Subcutaneous abdominal adipose tissue (tissue), 5 donors: ENCODE measurements at regions not wholly inside any gene's neighbourhood (a gene's known extent, or its start where the extent isn't known, plus 50 kb on each side); places are given as distances from the start of the nearest gene placed in this dataset.

Source experiments
- H3K27ac ChIP-seq: one replicate; pipeline ENCODE4 v1.7.0; 2013; ENCODE audit warnings: low read depth, mild to moderate bottlenecking, inconsistent platforms, low read length, moderate library complexity
- H3K27me3 ChIP-seq, 5 donors: one replicate each; pipeline ENCODE4 v1.7.0; 2013; ENCODE audit warnings: low read length in 5 of 5, inconsistent platforms in 1 of 5; ENCODE audit not compliant: control insufficient read depth in 5 of 5, insufficient read depth in 4 of 5
- H3K36me3 ChIP-seq, 5 donors: one replicate each; pipeline ENCODE4 v1.7.0; 2013; ENCODE audit warnings: low read length in 5 of 5; ENCODE audit not compliant: control insufficient read depth in 5 of 5, insufficient read depth in 5 of 5
- H3K4me1 ChIP-seq, 5 donors: one replicate each; pipeline ENCODE4 v1.7.0; 2013; ENCODE audit warnings: low read length in 5 of 5, mild to moderate bottlenecking in 3 of 5, moderate library complexity in 1 of 5; ENCODE audit not compliant: control insufficient read depth in 5 of 5, insufficient read depth in 5 of 5
- H3K4me3 ChIP-seq, 5 donors: one replicate each; pipeline ENCODE4 v1.7.0; 2013; ENCODE audit warnings: low read length in 5 of 5, low read depth in 1 of 5
- H3K9ac ChIP-seq, 5 donors: one replicate each; pipeline ENCODE4 v1.7.0; 2013; ENCODE audit warnings: low read length in 5 of 5, mild to moderate bottlenecking in 4 of 5, moderate library complexity in 3 of 5
- H3K9me3 ChIP-seq, 5 donors: one replicate each; pipeline ENCODE4 v1.7.0; 2013; ENCODE audit warnings: low read length in 5 of 5; ENCODE audit not compliant: control insufficient read depth in 5 of 5
- donor health status: healthy.
- donor health status: healthy.
- donor health status: healthy.
- donor health status: healthy.
- donor health status: healthy.

DNA sequence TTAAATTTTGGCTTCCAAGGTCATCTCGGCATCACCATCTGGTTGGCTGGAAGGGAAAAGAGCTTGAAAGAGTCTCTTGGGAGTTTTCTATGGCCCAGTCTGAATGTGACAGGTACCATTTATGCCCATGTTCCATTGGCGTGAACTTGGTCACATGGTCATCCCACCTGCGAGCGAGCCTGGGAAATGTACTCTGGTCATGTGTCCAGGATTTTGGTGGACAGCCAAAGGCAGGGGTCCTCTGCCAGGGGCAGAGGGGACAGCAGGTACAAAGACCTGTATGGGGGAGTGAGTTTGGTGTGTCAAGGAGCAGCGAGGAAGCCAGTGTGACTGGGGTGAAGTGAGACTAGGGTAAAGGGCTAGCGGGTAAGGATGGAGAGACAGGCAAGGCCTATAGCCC, 112.6 kb downstream of the CDC5L start:
- peaks cover 3 to 5% (median 4%) of the 10 kb centered on the region in 5 donors for H3K9me3 ChIP-seq
- peaks cover 0 to 33% (median 11%) of the 10 kb centered on the region in 5 donors for H3K27me3 ChIP-seq
- no peak overlapping the region for H3K4me3 ChIP-seq
- no peak overlapping the region for H3K9ac ChIP-seq
- peaks cover 0 to 33% (median 11%) of the 10 kb centered on the region in 5 donors for H3K4me1 ChIP-seq
- no peaks in the 10 kb centered on the region for H3K36me3 ChIP-seq
- H3K27ac ChIP-seq = no peak overlapping the region

DNA sequence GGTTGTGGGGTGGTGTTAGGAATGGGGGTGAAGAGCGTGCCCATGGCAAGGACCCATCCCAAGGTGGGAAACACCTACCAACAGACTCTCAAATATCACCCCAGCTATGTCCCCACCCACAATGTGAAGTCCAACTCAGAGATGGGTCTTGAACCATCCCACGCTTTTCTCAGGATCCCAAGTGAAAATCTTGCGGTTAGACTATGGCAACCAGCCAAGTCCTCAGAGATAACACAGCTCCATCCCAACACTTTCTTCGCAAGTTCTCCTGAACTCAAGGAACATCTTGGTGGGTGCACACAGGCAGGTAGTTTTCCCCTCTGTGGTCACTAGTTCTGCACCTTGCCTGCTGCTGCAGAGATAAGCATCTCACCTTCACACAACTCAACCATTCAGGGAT, 116.0 kb downstream of the CDC5L start:
- H3K27ac ChIP-seq = no peak overlapping the region
- no peak overlapping the region for H3K4me3 ChIP-seq
- peaks cover 3 to 5% (median 4%) of the 10 kb centered on the region in 5 donors for H3K9me3 ChIP-seq
- peaks cover 0 to 17% (median 5%) of the 10 kb centered on the region in 5 donors for H3K27me3 ChIP-seq
- H3K4me1 ChIP-seq = peaks cover 0 to 10% (median 0%) of the 10 kb centered on the region in 5 donors
- H3K9ac ChIP-seq = no peak overlapping the region
- no peaks in the 10 kb centered on the region for H3K36me3 ChIP-seq

DNA sequence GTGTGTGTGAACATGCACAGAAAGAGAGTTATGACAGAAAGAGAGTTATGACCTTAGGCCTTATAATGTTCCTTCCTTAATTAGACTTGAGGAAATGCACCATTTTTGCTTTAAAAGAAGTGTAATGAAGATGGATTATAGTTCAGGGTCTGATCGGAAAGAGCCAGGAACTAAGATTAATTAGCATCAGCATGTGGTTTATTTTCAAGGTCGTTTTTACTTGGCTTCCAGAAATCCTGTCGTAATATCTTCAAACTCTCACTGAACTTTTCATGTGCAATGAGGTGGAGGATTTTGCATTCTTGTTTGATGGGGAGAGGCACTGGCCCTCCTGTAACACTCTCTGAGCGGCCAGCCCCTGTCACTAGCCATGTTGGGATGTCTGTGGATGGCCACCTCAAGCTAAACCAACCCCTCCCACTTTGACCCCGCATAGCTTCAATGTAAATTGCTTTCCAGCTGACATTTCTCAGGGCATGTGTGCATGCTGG, 116.8 kb downstream of the CDC5L start:
- H3K27ac ChIP-seq = no peak overlapping the region

DNA sequence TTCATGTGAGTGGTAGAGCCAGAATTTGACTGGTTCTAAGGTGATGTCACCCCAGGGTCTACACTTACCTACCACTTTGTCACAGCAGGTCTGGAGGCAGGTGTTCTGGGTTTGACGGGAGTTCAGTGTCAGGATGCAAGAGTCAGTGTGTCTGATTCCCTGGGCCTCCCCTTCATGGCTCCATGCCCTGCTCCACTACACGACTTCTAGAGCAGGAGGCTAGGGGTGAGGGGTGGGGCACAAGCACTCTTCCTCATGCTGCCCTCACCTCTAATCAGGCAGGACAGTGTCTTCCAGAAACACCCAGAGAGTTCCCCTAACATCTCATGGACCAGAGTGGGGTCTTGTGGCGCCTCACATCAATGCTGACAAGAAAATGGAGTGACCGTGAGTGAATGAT, 118.2 kb downstream of the CDC5L start:
- no peak overlapping the region for H3K4me3 ChIP-seq
- H3K27ac ChIP-seq = no peak overlapping the region
- H3K36me3 ChIP-seq = no peaks in the 10 kb centered on the region
- no peak overlapping the region for H3K9ac ChIP-seq
- peaks cover 0 to 7% (median 0%) of the 10 kb centered on the region in 5 donors for H3K4me1 ChIP-seq
- H3K27me3 ChIP-seq = peaks cover 0 to 10% (median 0%) of the 10 kb centered on the region in 5 donors
- H3K9me3 ChIP-seq = peaks cover 3 to 5% (median 4%) of the 10 kb centered on the region in 5 donors

More for the DNA sequence above, 116.8 kb downstream of the CDC5L start:
- H3K9me3 ChIP-seq = peaks cover 3 to 5% (median 4%) of the 10 kb centered on the region in 5 donors
- no peak overlapping the region for H3K9ac ChIP-seq
- H3K36me3 ChIP-seq = no peaks in the 10 kb centered on the region
- H3K4me1 ChIP-seq = peaks cover 0 to 7% (median 0%) of the 10 kb centered on the region in 5 donors
- no peak overlapping the region for H3K4me3 ChIP-seq
- H3K27me3 ChIP-seq = peaks cover 0 to 12% (median 3%) of the 10 kb centered on the region in 5 donors

DNA sequence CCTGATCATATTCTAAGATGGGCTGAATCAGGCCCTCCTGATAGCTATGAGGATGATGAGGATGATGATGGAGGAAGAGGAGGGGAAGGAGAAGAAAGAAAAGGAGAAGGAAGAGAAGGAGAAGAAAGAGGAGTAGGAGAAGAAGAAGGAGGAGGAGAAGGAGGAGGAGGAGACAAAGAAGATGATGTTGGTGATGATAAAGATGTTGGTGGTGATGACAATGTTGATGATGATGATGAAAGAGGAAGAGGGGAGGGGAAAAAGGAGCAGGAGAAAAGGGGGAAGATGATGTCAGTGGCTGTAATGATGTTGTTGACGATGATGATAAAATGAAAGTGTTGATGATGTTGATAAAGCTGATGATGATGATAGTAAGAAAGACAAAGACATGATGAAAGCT, 119.5 kb downstream of the CDC5L start:
- Histone ChIP-seq H3K36me3 (no peaks in the 10 kb centered on the region), H3K27me3 (peaks cover 0 to 7% (median 0%) of the 10 kb centered on the region in 5 donors), H3K9me3 (no peaks in the 10 kb centered on the region), H3K9ac (no peak overlapping the region), H3K27ac (no peak overlapping the region), H3K4me1 (peaks cover 0 to 7% (median 0%) of the 10 kb centered on the region in 5 donors), H3K4me3 (no peak overlapping the region)

DNA sequence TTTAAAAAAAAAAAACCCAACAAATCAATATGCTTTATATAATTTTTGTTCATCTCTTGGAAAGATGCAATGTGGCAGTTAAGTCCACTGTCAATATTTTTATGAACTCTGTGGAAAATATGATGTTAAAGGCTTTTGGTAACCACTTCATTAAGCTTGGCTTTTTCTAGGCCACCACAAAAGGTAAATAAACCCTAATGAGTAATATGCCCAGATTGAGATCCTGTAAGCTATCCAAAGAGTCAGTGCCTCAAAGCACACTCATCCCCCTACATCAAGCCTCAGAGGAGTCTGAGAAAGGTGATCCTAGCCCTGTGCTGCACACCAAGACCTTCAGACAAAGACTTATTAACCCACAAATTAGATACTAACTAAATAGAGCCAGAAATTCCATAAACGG, 121.1 kb downstream of the CDC5L start:
- Histone ChIP-seq H3K4me1 (peaks cover 0 to 8% (median 5%) of the 10 kb centered on the region in 5 donors), H3K9me3 (no peaks in the 10 kb centered on the region), H3K27me3 (peaks cover 0 to 1% (median 0%) of the 10 kb centered on the region in 5 donors), H3K4me3 (no peak overlapping the region), H3K27ac (no peak overlapping the region), H3K36me3 (no peaks in the 10 kb centered on the region), H3K9ac (no peak overlapping the region)

DNA sequence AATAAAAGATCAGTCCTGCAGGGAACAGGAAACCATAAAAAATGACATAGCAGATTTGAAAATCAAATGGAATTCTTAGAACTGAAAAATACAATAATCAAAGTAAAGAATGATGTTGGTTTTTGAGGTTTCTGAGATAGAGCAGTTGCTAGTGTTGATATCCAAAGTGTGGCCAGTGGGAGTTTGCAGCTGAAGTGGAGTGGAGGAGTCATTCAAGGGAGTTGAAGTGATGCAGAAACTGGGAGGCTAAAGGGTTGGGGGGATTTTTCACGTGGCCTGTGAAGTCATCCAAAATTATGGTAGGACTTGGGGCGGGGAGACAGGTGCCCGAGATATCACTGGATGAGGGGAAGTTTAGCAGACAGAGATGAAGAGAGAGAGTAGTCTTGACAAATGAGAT, 123.6 kb downstream of the CDC5L start:
- H3K9ac ChIP-seq = no peak overlapping the region
- no peak overlapping the region for H3K27ac ChIP-seq
- no peaks in the 10 kb centered on the region for H3K27me3 ChIP-seq
- no peaks in the 10 kb centered on the region for H3K36me3 ChIP-seq
- H3K4me1 ChIP-seq = peaks cover 0 to 8% (median 5%) of the 10 kb centered on the region in 5 donors
- no peak overlapping the region for H3K4me3 ChIP-seq
- H3K9me3 ChIP-seq = no peaks in the 10 kb centered on the region

DNA sequence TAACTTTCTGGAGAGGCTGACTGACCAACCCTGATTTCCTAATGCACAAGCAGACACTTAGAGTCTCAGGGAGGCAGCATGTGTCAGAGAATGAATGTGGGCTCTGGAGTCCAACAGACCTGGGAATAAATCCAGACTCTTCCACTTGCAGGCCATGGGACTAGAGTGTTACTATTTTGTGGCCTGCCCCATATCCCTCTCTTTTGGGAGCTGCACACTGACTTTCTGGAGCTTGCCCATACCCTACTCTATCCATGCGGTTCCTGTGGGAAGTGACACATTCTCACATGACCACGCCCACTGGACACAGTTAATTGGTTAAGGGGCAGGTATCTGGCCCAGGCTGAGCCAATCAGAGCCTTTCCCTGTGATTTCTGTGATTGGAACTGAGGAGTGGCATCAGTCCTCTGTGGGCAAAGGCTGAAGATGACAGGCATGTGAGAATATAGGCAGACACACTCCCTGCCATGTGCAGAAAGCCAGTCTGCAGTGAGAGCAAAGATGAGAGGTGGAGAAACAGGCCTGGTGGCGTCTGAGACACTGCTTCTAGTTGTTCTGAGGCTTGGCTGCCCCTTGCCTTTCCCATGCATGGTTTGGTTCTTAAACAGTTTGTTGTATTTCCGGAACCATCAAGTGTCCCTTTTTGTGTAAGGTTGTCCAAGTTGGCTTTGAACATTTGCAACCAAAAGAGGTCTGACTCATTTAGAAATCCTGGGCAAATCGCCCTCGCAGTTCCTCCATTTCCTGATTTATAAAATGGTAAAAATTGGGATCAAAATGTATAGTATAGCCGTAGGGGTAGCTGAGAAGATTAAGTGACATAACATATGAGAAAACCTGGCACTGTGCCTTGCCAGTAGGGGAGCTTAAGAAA, 125.6 kb downstream of the CDC5L start:
- no peak overlapping the region for H3K9ac ChIP-seq
- H3K4me1 ChIP-seq = peaks cover 0 to 8% (median 5%) of the 10 kb centered on the region in 5 donors
- H3K27ac ChIP-seq = no peak overlapping the region
- peaks cover 0 to 12% (median 0%) of the 10 kb centered on the region in 5 donors for H3K9me3 ChIP-seq
- no peaks in the 10 kb centered on the region for H3K27me3 ChIP-seq
- no peaks in the 10 kb centered on the region for H3K36me3 ChIP-seq
- no peak overlapping the region for H3K4me3 ChIP-seq

DNA sequence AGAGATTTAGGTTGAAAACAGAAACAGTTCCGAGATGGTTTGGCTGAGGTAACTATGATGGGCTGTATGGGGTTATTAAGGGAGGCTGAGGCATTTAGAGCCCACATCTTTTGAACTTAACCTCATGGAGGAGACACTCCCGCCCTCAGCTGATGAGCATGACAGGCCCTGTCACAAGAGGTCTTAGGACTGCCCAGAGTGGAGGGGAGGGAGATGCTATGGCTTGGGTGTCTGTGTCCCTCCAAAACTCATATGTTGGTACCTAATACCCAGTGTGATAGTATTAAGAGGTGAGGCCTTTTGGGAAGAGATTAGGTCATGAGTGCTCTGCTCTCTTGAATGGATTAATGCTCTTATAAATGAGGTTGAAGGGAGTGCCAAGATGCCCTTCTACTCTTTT, 126.6 kb downstream of the CDC5L start:
- Histone ChIP-seq H3K4me1 (peaks cover 0 to 8% (median 5%) of the 10 kb centered on the region in 5 donors), H3K36me3 (no peaks in the 10 kb centered on the region), H3K27me3 (no peaks in the 10 kb centered on the region), H3K9me3 (peaks cover 0 to 18% (median 0%) of the 10 kb centered on the region in 5 donors), H3K4me3 (no peak overlapping the region), H3K27ac (no peak overlapping the region), H3K9ac (no peak overlapping the region)

DNA sequence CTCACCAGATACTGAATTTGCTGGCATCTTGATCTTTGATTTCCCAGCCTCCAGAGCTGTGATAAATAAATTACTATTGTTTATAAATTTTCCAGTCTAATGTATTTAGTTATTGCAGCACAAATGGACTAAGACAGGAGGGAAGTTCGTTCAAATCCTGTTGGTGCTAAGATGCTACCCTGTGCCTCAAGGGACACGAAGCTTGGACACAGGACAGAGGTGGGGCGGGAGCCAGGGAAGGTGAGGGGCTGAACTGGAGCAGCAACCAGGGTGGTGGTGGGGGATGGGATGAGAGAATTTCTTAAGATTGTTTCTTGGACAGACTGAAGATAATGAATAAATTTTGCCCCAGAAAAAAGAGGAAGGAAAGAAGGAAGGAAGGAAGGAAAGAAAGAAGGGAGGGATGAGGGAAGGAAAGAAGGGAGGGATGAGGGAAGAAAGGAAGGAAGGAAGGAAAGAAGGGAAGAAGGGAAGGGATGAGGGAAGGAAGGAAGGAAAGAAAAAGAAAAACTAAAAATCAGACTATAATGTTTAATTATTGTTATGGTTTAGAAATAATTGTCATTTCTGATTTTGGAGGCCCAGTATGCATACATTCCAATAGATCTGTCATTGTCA, 127.2 kb downstream of the CDC5L start:
- Histone ChIP-seq H3K36me3 (no peaks in the 10 kb centered on the region), H3K9me3 (peaks cover 0 to 18% (median 0%) of the 10 kb centered on the region in 5 donors), H3K27me3 (no peaks in the 10 kb centered on the region), H3K4me1 (peaks cover 0 to 8% (median 5%) of the 10 kb centered on the region in 5 donors), H3K9ac (no peak overlapping the region), H3K4me3 (no peak overlapping the region), H3K27ac (no peak overlapping the region)
